GM10248 (cell line): ENCODE measurements at regions not wholly inside any gene's neighbourhood (a gene's known extent, or its start where the extent isn't known, plus 50 kb on each side); places are given as distances from the start of the nearest gene placed in this dataset.

Experiments used
- CTCF ChIA-PET: fragments of 300-600 bp; sonication (Branson Sonifier 250); formaldehyde crosslinking; extraction: SDS; loops from one replicate; lab custom pipeline; 2021; ENCODE audit warnings: antibody characterized with exemption; lab: Yijun Ruan, JAX
- POLR2A ChIA-PET: fragments of 350-650 bp; sonication (Branson Sonifier 250); formaldehyde crosslinking; extraction: SDS; loops from one replicate; lab custom pipeline; 2020; ENCODE audit warnings: antibody characterized with exemption; lab: Yijun Ruan, JAX
- DNase-seq: peaks from one replicate; pipeline ENCODE4 v3.0.0; 2012; ENCODE audit errors: extremely low spot score
- TF ChIP-seq, protein P1 (sequence below): IDR thresholded peaks from 2 replicates; pipeline ENCODE4 v1.5.1; 2012; ENCODE audit warnings: mild to moderate bottlenecking, low read depth; ENCODE audit errors: extremely low read depth, missing control alignments, control extremely low read depth

DNA sequence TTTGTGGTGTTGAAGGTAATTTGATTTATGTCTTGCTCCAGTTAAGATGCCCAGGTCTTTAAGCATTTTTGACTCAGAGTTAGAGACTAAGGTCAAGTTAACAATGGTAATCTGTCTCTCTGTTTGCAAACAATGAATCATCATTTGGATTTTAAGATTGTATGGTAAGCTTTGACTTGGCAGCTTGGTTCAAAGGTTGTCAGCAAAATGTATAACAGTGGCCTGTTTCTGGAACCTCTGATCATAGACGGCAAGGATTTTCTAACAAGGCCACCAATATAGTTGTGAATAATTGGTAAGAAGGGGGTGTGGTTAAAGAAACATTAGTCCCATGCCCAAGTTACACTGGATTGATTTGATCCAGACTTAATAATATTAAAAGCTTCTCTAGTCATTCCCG, 775.2 kb upstream of the GOLIM4 start:
- ChIA-PET CTCF (interaction anchor here (1.0 to 2.5 kb wide), 6 partner anchors 9 to 52 kb away, joined by 3 to 6 read pairs (median 4); no protein-coding TSS in a partner anchor), POLR2A (no interaction called here)
- TF ChIP-seq, protein P1, sequence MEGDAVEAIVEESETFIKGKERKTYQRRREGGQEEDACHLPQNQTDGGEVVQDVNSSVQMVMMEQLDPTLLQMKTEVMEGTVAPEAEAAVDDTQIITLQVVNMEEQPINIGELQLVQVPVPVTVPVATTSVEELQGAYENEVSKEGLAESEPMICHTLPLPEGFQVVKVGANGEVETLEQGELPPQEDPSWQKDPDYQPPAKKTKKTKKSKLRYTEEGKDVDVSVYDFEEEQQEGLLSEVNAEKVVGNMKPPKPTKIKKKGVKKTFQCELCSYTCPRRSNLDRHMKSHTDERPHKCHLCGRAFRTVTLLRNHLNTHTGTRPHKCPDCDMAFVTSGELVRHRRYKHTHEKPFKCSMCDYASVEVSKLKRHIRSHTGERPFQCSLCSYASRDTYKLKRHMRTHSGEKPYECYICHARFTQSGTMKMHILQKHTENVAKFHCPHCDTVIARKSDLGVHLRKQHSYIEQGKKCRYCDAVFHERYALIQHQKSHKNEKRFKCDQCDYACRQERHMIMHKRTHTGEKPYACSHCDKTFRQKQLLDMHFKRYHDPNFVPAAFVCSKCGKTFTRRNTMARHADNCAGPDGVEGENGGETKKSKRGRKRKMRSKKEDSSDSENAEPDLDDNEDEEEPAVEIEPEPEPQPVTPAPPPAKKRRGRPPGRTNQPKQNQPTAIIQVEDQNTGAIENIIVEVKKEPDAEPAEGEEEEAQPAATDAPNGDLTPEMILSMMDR: no peak
- no peak for DNase-seq

DNA sequence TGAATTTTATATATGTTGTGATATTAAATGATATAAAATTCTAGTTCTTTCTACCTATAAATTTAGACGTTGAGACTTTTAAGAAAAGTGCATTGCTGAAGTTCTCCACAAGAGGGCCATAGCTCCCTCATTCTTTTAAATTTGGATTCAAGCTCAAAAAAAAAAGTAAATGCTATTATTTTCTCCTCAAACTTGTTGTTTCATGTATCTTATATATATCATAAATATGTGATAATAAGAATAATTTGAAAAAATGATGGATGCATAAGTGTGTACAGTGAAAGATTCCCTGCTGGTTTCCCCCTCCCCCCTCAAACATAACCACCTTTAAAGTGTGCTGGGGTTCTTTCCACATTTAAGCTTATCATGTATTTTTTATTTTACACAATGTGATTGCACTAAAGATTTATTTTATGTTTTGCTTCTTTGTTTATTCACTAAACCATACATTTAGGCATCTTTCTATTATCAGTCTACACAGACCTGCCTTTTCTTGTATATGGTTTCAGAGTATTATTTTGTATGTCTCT, 769.4 kb upstream of the GOLIM4 start:
- POLR2A ChIA-PET: no interaction called here
- peak; percentile 8 for DNase-seq
- CTCF ChIA-PET: interaction anchor here (0.8 to 6.1 kb wide), 18 partner anchors 8 to 879 kb away, joined by 3 to 26 read pairs (median 5); no protein-coding TSS in a partner anchor
- TF ChIP-seq, protein P1: peak; percentile 45

DNA sequence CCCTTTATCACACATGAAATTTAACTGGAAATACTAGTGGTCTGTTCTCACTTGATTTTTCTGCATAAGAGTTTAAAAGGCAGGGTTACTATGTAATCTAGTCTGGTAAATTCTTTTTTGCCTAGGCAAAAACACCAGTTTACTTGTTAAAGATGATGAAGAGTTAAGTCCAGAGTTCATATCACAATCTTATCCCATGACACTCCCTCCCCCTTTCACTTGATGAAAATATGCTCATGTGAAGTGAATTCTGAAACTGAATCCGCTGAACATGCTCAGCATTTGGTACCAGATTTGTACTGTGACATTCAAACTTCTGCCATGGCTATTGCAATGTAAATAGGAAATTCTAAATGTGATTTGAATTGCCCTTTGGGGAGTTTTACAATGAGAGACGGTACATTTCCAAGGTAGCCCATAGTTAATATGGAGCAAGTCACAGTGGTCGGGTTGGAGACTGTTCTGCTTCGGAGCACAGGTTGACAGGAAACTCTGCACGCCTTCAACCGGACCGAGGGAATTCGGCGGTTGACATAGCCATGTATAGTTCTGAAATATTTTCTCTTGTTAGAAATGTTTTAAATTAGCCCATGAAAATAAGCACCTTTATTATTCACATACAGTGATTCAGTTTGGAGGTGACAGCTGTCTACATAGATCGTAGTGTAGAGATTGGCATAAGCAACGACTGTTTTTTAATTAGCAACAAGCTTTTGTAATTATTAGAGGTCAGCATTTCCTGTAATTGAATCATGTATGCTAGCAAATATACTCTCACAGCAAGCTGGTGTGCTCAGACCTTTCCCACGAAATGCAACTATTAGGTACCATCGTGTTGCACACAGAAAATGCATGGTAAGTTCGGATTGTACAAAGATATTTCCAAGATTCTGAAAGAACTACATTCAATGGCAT, 768.6 kb upstream of the GOLIM4 start:
- DNase-seq: no peak
- ChIA-PET CTCF (interaction anchor here (0.8 to 6.1 kb wide), 17 partner anchors 7 to 879 kb away, joined by 3 to 26 read pairs (median 5); no protein-coding TSS in a partner anchor), POLR2A (no interaction called here)
- TF ChIP-seq, protein P1: no peak

DNA sequence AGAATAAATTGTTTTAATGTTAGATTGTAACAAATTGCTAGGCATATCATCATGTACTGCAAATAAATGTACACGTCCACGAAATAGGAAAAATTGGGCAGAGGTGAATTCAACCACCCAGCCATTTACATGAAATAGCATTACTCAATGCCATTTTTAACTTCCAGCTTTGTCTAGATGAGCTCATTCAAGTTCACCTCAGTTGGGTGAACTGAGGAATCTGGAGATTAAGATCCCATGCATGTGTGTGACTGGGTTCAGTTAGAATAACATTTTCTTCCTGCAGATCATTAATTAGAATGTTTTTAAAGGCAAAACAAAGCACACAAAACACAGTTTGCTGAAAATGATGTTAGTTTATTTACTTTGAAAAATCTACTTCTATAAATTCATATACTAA, 767.8 kb upstream of the GOLIM4 start:
- DNase-seq: no peak
- ChIA-PET POLR2A (no interaction called here), CTCF (interaction anchor here (4.4 to 6.1 kb wide), 2 partner anchors 13 to 16 kb away, joined by 20 to 26 read pairs; no protein-coding TSS in a partner anchor)
- TF ChIP-seq, protein P1: no peak

DNA sequence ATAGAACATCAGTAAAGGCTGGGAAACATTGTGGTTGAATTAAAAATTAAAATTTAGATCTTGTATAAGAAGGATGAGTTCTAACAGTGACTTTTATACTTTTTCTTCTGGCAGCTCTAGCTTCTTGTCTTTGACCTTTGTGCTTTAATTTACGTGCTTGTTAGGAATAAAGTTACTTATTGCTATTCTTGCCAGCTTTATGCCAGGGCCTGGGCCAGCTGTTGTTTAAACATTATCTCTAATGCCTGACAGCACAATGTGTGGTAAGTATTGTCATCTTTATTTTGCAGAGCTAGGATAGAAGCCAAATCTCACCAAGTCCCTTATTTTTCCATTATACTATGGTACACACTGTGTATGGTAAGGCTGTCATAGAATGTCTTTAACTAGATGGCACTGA, 766.7 kb upstream of the GOLIM4 start:
- ChIA-PET POLR2A (no interaction called here), CTCF (interaction anchor here (1.0 to 6.1 kb wide), 4 partner anchors 8 to 15 kb away, joined by 3 to 26 read pairs (median 13); no protein-coding TSS in a partner anchor)
- no peak for DNase-seq
- TF ChIP-seq, protein P1: no peak

DNA sequence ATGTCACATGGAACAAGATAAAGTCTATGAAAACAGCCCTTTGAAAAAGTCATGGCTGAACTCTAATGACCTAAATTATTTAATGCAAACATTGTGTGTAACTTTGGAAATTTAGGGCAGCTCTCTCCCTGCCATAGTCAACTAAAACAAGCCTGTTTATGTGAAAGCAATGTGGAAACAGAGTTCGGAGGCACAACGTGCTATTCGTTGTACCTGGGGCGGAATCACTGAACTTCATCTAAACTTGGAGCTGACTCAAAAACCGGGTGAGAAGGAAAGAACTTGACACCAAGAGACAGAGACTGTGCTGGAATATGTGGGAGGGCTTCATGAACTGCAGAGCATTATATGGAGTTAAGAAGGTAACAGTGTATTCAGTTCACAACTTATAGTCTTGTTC, 764.9 kb upstream of the GOLIM4 start:
- ChIA-PET CTCF (interaction anchor here (1.6 to 6.1 kb wide), 4 partner anchors 9 to 18 kb away, joined by 3 to 26 read pairs (median 4); no protein-coding TSS in a partner anchor), POLR2A (no interaction called here)
- TF ChIP-seq, protein P1: no peak
- no peak for DNase-seq
